A673 (cell line): ENCODE measurements at regions not wholly inside any gene's neighbourhood (a gene's known extent, or its start where the extent isn't known, plus 50 kb on each side); places are given as distances from the start of the nearest gene placed in this dataset.

Experiments used
- CTCF ChIP-seq: fragments of 300-800, 200-600 bp; sonication (generic); conservative IDR thresholded peaks from 2 replicates; pipeline ENCODE4 v1.5.1; 2017; ENCODE audit warnings: low read depth, mild to moderate bottlenecking, antibody characterized with exemption, low read length, moderate library complexity, mixed read lengths
- EZH2 ChIP-seq: fragments of 200-600 bp; sonication (generic); IDR thresholded peaks from 2 replicates; pipeline ENCODE4 v1.6.1; 2017; ENCODE audit warnings: borderline replicate concordance, low read depth, mild to moderate bottlenecking, mixed read lengths, antibody characterized with exemption, low read length; ENCODE audit not compliant: poor library complexity, severe bottlenecking

- TF ChIP-seq CTCF (no peak), EZH2 (no peak)
These were observed 78.9 kb downstream of the FAM50B start for GRCh38 chr6:3928111-3928510.
